GM12878 (cell line): ENCODE measurements at regions not wholly inside any gene's neighbourhood (a gene's known extent, or its start where the extent isn't known, plus 50 kb on each side); places are given as distances from the start of the nearest gene placed in this dataset.

Experiments used
- ATAC-seq: fragments of 200-7000 bp; cut with Tn5 transposase; 3 replicates; pipeline ENCODE4 v1.9.1; 2020; ENCODE audit warnings: mild to moderate bottlenecking, moderate library complexity
- BruUV-seq: library from RNA; stranded (reverse); fragments of 400-500 nt; replicated peaks from 2 replicates; lab custom pipeline; 2021; lab: Mats Ljungman, UMichigan
- CTCF ChIA-PET: fragments of 300-600 bp; sonication (Branson Sonifier 250); formaldehyde crosslinking; extraction: SDS; loops from one replicate; lab custom pipeline; 2021; ENCODE audit warnings: inconsistent platforms; lab: Yijun Ruan, JAX
- POLR2A ChIA-PET: fragments of 350-600 bp; formaldehyde crosslinking; extraction: SDS; loops from one replicate; lab custom pipeline; 2021; ENCODE audit warnings: inconsistent platforms; lab: Charles Lee
- RAD21 ChIA-PET: fragments of 300-600 bp; sonication (Branson Sonifier 250); formaldehyde crosslinking; loops from one replicate; lab custom pipeline; 2023; ENCODE audit warnings: antibody characterized with exemption; ENCODE audit not compliant: unreplicated experiment; lab: Charles Lee
- SMC1A ChIA-PET: fragments of 300-600 bp; sonication (Branson Sonifier 250); formaldehyde crosslinking; loops from one replicate; lab custom pipeline; 2023; ENCODE audit not compliant: unreplicated experiment, uncharacterized antibody; lab: Charles Lee
- DNase-seq: peaks from one replicate; pipeline ENCODE4 v3.0.0-alpha.2; 2011; ENCODE audit warnings: low read depth, low spot score
- FAIRE-seq: peaks from 3 replicates; lab custom pipeline; 2011; peaks lifted over from hg19 to GRCh38; lab: Jason Lieb, UNC
- H2AFZ ChIP-seq: 2 replicates; pipeline ENCODE4 v1.6.0; 2011; ENCODE audit warnings: low read depth, low read length, control low read depth; ENCODE audit not compliant: control insufficient read depth
- H3K27ac ChIP-seq: 2 replicates; pipeline ENCODE4 v1.5.1; 2011; ENCODE audit warnings: control low read depth; ENCODE audit not compliant: control insufficient read depth, insufficient read depth
- H3K27me3 ChIP-seq, 2 experiments: replicated peaks in 1 of 2; 2 replicates each; pipeline versions ENCODE4 v1.6.0 to v1.6.1; 2011; ENCODE audit warnings: low read length in 1 of 2; ENCODE audit not compliant: control insufficient read depth in 2 of 2, insufficient read depth in 2 of 2
- H3K36me3 ChIP-seq, 2 experiments: 2 replicates each; pipeline ENCODE4 v1.5.1; 2011; ENCODE audit warnings: low read length in 1 of 2; ENCODE audit not compliant: control insufficient read depth in 2 of 2, insufficient read depth in 2 of 2
- H3K4me1 ChIP-seq: 2 replicates; pipeline ENCODE4 v1.6.1; 2011; ENCODE audit warnings: mild to moderate bottlenecking, low read length, moderate library complexity, mixed read lengths; ENCODE audit not compliant: control insufficient read depth, insufficient read depth
- H3K4me2 ChIP-seq: 2 replicates; pipeline ENCODE4 v1.6.0; 2011; ENCODE audit warnings: control low read depth; ENCODE audit not compliant: control insufficient read depth, insufficient read depth
- H3K4me3 ChIP-seq: fragments of 200-600 bp; sonication (generic); 2 replicates; pipeline ENCODE4 v1.5.1; 2016
- H3K79me2 ChIP-seq: 2 replicates; pipeline ENCODE4 v1.6.0; 2011; ENCODE audit warnings: low read length; ENCODE audit not compliant: control insufficient read depth, insufficient read depth
- H3K9ac ChIP-seq: 2 replicates; pipeline ENCODE4 v1.8.0; 2011; ENCODE audit warnings: low read length, control low read depth, mixed read lengths; ENCODE audit not compliant: control insufficient read depth, insufficient read depth
- H3K9me3 ChIP-seq: replicated peaks from 3 replicates; pipeline ENCODE4 v1.5.1; 2011; ENCODE audit warnings: mild to moderate bottlenecking, low read length; ENCODE audit not compliant: control insufficient read depth, insufficient read depth
- H4K20me1 ChIP-seq: 2 replicates; pipeline ENCODE4 v1.6.0; 2011; ENCODE audit not compliant: control insufficient read depth, insufficient read depth
- IKZF2 ChIP-seq, 2 experiments: fragments of 450-650 bp; IDR thresholded peaks; 2 replicates each; pipeline ENCODE4 v1.6.1; 2017; ENCODE audit warnings: mild to moderate bottlenecking in 2 of 2, moderate library complexity in 2 of 2
- PAX5 ChIP-seq: IDR thresholded peaks from 2 replicates; pipeline ENCODE4 v1.6.1; 2011; ENCODE audit warnings: low read depth, low read length, borderline replicate concordance
- POLR2A ChIP-seq: IDR thresholded peaks from 2 replicates; pipeline ENCODE4 v1.6.1; 2011; ENCODE audit warnings: low read depth, mild to moderate bottlenecking, low read length
- WGBS: methylation state at CpG from one replicate; pipeline ENCODE4 v1.1.6; 2016; ENCODE audit warnings: low lambda C conversion rate; ENCODE audit not compliant: insufficient replicate concordance, insufficient coverage; ENCODE audit errors: missing lambda C conversion rate; 5-methylcytosine and 5-hydroxymethylcytosine counted together
- in situ Hi-C: fragments of 300-500 bp; cut with MboI; formaldehyde crosslinking; loops from 9 replicates; pipeline ENCODE4 v1.14.3; 2018; ENCODE audit warnings: mixed read lengths
- intact Hi-C: fragments of 100-400 bp; cut with micrococcal nuclease; formaldehyde crosslinking; loops from one replicate; pipeline ENCODE4 v1.14.2; 2022; ENCODE audit not compliant: unreplicated experiment
- TF ChIP-seq, protein P1 (sequence below): IDR thresholded peaks from 2 replicates; pipeline ENCODE4 v1.6.1; 2011; ENCODE audit warnings: borderline replicate concordance, low read depth, mild to moderate bottlenecking, moderate library complexity, low read length; ENCODE audit not compliant: insufficient read depth, poor library complexity, severe bottlenecking
- TF ChIP-seq, protein P2 (sequence below): IDR thresholded peaks from 2 replicates; pipeline ENCODE4 v1.6.1; 2012; ENCODE audit warnings: improper control_type of control experiment, low read depth, low read length; ENCODE audit not compliant: insufficient replicate concordance
- TF ChIP-seq, protein P3 (sequence below): fragments of 450-650 bp; IDR thresholded peaks from 2 replicates; pipeline ENCODE4 v1.6.1; 2016; ENCODE audit warnings: mild to moderate bottlenecking, moderate library complexity, borderline replicate concordance

DNA sequence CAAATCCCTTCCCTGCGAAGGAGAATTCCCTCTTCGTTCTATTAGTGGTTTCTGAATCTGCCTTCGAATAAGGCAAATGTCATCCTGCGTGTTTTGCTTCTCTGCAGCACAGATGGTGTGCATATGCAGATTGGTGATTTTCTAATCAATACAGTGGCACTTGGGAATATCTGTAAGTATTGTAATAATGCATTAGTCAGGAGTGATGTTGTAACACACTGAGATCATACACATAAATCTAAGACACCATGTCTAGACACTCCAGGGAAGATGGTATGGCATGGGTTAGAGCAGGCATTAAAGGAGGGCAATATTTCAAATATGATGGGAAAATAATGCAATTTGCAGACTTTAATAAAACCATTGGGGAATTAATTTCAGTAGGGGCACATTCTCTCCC lies 513.2 kb upstream of the PTBP2 start:
- Histone ChIP-seq H3K27ac (no peak overlapping the region), H2AFZ (no peak overlapping the region)
- in situ Hi-C loops, result no loop called here
- 25% methylated on average over 4 of the region's 4 CpGs for WGBS
- ATAC-seq, result no peak
- RAD21 ChIA-PET, result no interaction called here
- no peak for FAIRE-seq
- TF ChIP-seq, protein P1, sequence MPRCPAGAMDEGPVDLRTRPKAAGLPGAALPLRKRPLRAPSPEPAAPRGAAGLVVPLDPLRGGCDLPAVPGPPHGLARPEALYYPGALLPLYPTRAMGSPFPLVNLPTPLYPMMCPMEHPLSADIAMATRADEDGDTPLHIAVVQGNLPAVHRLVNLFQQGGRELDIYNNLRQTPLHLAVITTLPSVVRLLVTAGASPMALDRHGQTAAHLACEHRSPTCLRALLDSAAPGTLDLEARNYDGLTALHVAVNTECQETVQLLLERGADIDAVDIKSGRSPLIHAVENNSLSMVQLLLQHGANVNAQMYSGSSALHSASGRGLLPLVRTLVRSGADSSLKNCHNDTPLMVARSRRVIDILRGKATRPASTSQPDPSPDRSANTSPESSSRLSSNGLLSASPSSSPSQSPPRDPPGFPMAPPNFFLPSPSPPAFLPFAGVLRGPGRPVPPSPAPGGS, result no peak
- TF ChIP-seq, all 136 proteins: peak for 0
- no peak for DNase-seq
- Histone ChIP-seq H3K9me3 (no peaks in the 10 kb centered on the region), H3K27me3 (no peaks in the 10 kb centered on the region), H3K79me2 (no peaks in the 10 kb centered on the region), H3K4me1 (no peaks in the 10 kb centered on the region), H3K4me2 (no peak overlapping the region), H3K9ac (no peak overlapping the region), H3K4me3 (no peak overlapping the region), H4K20me1 (no peaks in the 10 kb centered on the region), H3K36me3 (no peaks in the 10 kb centered on the region)
- ChIA-PET SMC1A (no interaction called here), POLR2A (no interaction called here), CTCF (interaction anchor here (1.5 kb wide), 1 partner anchor 9 kb away, joined by 4 read pairs; no protein-coding TSS in a partner anchor)
- intact Hi-C loops, result no loop called here
- BruUV-seq, result no TSS peak

DNA sequence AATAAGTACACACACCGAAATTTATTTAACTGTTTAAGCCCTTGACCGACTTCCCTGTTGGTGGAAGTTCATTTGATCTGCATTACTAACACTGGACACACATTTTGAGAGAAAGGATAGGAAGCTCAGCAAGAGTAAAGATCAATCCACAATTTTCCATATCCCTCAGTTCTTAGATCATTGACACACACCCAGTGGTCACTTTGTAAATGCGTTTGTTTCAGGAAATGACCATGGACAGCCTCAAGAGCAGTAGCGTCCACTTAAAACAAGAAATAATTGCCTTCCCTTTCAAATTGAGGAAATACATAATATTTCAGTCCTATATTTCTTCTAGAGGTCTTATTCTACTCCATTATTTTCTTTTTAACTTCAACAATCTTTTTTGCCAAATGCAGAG lies 511.5 kb upstream of the PTBP2 start:
- no peak for FAIRE-seq
- WGBS, result 16% methylated on average over 4 of the region's 4 CpGs
- H3K9ac ChIP-seq, result no peak overlapping the region
- no peak overlapping the region for H3K4me3 ChIP-seq
- ChIA-PET SMC1A (interaction anchor here (0.8 kb wide), 1 partner anchor 57 kb away, joined by 3 read pairs; no protein-coding TSS in a partner anchor), CTCF (no interaction called here), POLR2A (interaction anchor here (0.7 kb wide), 1 partner anchor 1039 kb away, joined by 3 read pairs; no protein-coding TSS in a partner anchor), RAD21 (no interaction called here)
- H3K27me3 ChIP-seq, result no peaks in the 10 kb centered on the region
- H4K20me1 ChIP-seq, result no peaks in the 10 kb centered on the region
- no peaks in the 10 kb centered on the region for H3K36me3 ChIP-seq
- BruUV-seq, result no TSS peak
- no peak overlapping the region for H3K27ac ChIP-seq
- no peaks in the 10 kb centered on the region for H3K9me3 ChIP-seq
- in situ Hi-C loops (no loop called here), intact Hi-C loops (no loop called here)
- no peak for DNase-seq
- ATAC-seq, result no peak
- H3K4me2 ChIP-seq, result no peak overlapping the region
- H2AFZ ChIP-seq, result no peak overlapping the region
- no peaks in the 10 kb centered on the region for H3K79me2 ChIP-seq
- H3K4me1 ChIP-seq, result no peaks in the 10 kb centered on the region
- TF ChIP-seq PAX5 (no peak), IKZF2 (IDR thresholded peaks at IDR 0.05) (no peak), POLR2A (no peak)
- TF ChIP-seq, protein P2, sequence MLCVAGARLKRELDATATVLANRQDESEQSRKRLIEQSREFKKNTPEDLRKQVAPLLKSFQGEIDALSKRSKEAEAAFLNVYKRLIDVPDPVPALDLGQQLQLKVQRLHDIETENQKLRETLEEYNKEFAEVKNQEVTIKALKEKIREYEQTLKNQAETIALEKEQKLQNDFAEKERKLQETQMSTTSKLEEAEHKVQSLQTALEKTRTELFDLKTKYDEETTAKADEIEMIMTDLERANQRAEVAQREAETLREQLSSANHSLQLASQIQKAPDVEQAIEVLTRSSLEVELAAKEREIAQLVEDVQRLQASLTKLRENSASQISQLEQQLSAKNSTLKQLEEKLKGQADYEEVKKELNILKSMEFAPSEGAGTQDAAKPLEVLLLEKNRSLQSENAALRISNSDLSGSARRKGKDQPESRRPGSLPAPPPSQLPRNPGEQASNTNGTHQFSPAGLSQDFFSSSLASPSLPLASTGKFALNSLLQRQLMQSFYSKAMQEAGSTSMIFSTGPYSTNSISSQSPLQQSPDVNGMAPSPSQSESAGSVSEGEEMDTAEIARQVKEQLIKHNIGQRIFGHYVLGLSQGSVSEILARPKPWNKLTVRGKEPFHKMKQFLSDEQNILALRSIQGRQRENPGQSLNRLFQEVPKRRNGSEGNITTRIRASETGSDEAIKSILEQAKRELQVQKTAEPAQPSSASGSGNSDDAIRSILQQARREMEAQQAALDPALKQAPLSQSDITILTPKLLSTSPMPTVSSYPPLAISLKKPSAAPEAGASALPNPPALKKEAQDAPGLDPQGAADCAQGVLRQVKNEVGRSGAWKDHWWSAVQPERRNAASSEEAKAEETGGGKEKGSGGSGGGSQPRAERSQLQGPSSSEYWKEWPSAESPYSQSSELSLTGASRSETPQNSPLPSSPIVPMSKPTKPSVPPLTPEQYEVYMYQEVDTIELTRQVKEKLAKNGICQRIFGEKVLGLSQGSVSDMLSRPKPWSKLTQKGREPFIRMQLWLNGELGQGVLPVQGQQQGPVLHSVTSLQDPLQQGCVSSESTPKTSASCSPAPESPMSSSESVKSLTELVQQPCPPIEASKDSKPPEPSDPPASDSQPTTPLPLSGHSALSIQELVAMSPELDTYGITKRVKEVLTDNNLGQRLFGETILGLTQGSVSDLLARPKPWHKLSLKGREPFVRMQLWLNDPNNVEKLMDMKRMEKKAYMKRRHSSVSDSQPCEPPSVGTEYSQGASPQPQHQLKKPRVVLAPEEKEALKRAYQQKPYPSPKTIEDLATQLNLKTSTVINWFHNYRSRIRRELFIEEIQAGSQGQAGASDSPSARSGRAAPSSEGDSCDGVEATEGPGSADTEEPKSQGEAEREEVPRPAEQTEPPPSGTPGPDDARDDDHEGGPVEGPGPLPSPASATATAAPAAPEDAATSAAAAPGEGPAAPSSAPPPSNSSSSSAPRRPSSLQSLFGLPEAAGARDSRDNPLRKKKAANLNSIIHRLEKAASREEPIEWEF, result no peak
- TF ChIP-seq, protein P3, sequence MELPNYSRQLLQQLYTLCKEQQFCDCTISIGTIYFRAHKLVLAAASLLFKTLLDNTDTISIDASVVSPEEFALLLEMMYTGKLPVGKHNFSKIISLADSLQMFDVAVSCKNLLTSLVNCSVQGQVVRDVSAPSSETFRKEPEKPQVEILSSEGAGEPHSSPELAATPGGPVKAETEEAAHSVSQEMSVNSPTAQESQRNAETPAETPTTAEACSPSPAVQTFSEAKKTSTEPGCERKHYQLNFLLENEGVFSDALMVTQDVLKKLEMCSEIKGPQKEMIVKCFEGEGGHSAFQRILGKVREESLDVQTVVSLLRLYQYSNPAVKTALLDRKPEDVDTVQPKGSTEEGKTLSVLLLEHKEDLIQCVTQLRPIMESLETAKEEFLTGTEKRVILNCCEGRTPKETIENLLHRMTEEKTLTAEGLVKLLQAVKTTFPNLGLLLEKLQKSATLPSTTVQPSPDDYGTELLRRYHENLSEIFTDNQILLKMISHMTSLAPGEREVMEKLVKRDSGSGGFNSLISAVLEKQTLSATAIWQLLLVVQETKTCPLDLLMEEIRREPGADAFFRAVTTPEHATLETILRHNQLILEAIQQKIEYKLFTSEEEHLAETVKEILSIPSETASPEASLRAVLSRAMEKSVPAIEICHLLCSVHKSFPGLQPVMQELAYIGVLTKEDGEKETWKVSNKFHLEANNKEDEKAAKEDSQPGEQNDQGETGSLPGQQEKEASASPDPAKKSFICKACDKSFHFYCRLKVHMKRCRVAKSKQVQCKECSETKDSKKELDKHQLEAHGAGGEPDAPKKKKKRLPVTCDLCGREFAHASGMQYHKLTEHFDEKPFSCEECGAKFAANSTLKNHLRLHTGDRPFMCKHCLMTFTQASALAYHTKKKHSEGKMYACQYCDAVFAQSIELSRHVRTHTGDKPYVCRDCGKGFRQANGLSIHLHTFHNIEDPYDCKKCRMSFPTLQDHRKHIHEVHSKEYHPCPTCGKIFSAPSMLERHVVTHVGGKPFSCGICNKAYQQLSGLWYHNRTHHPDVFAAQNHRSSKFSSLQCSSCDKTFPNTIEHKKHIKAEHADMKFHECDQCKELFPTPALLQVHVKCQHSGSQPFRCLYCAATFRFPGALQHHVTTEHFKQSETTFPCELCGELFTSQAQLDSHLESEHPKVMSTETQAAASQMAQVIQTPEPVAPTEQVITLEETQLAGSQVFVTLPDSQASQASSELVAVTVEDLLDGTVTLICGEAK, result no peak
